ENCODE measurements at regions not wholly inside any gene's neighbourhood (a gene's known extent, or its start where the extent isn't known, plus 50 kb on each side); places are given as distances from the start of the nearest gene placed in this dataset.

DNA sequence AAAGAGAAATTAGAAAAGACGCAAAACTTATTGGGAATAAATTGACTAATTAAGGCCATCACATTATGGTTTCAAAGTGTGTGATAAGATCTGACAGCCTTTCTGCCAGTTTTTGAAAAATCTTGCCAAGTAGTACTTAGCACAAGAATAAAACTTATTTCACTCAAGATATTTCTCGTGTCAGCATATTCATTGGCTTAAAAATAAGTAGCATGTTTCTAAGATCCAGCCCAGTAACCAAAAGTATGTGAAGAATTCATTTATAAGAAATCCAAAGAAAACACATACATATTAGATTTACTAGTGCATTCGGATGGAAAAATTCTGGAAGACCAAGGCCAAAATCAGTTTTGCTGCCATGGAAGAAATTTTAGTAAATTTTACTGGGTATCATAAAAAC, 1135.0 kb downstream of the GALC start:
- no peak for TF ChIP-seq EZH2 (IDR thresholded peaks at IDR 0.05; ENCODE audit: low read depth)
- TF ChIP-seq, protein P1, sequence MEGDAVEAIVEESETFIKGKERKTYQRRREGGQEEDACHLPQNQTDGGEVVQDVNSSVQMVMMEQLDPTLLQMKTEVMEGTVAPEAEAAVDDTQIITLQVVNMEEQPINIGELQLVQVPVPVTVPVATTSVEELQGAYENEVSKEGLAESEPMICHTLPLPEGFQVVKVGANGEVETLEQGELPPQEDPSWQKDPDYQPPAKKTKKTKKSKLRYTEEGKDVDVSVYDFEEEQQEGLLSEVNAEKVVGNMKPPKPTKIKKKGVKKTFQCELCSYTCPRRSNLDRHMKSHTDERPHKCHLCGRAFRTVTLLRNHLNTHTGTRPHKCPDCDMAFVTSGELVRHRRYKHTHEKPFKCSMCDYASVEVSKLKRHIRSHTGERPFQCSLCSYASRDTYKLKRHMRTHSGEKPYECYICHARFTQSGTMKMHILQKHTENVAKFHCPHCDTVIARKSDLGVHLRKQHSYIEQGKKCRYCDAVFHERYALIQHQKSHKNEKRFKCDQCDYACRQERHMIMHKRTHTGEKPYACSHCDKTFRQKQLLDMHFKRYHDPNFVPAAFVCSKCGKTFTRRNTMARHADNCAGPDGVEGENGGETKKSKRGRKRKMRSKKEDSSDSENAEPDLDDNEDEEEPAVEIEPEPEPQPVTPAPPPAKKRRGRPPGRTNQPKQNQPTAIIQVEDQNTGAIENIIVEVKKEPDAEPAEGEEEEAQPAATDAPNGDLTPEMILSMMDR (conservative IDR thresholded peaks at IDR 0.05), result no peak

Measured in PC-9 (cell line).